GM21529 (cell line): ENCODE measurements at regions not wholly inside any gene's neighbourhood (a gene's known extent, or its start where the extent isn't known, plus 50 kb on each side); places are given as distances from the start of the nearest gene placed in this dataset.

Experiments
- ATAC-seq: cut with Tn5 transposase; IDR thresholded peaks from one replicate; pipeline ENCODE4 v1.9.1; 2021; ENCODE audit not compliant: unreplicated experiment

DNA sequence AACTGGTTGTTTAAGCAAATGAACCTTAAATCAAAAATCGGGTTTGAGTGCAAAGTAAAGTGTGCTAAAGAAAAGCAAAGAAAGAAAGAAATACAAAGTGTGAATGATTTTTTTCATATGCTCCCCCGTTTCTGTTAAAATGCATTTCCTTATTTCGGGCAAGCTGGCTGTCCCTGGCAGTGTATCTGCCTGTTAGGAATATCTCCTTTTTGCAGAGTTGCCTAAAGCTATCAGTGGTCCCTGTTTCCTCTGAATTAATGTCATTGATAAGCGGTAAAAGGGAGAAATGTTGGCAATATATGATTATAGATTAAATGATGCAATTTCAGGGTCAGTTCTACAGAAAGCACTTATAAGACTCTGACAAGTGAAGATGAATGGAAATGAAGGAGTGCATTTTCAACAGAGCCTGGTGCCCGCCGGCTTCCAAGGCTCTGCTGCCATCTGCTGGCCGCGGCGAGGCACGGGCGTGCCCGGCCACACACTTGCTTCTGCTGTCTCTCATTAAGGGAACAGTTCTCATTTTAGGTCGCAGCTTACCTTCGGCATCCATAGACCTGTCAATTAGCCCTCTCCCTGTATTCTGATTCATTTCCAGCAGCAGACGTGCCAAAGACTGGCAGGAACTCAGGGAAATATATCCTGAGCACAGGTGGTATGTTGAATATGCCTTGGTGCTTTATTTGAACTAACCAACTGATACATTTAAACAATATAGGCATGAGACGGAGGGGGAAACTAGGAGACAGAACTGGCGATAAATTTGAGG, 381.9 kb downstream of the C6orf118 start:
- ATAC-seq, result peak; percentile 92

- no peak for ATAC-seq
Observed at GRCh38 chr6:164926686-164927085, 382.7 kb downstream of the C6orf118 start.

- no peak for ATAC-seq
Observed at GRCh38 chr6:164925681-164926530, 383.5 kb downstream of the C6orf118 start.

DNA sequence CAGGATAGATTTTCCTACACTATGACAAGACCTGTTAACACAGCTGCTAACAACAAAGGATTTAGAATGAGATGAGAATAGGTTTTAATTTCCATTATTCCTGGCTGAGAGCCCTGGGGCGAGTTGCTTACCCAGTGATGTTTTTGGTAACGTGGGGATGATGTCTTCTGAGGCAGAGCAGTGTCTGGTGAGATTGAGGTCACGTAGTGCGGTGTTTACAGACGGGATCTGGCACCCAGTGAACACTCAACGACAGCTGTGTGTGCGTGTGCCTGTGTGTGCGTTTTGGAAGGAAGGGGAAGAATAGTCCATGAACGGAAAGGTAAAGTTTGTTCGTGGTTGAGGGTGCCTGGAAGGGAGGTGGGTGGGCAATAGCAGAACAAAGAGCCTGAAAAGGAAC, 384.7 kb downstream of the C6orf118 start:
- no peak for ATAC-seq

GRCh38 chr6:164917211-164917610, 392.2 kb downstream of the C6orf118 start:
- ATAC-seq, result no peak

- no peak for ATAC-seq
Observed at GRCh38 chr6:164916087-164916486, 393.3 kb downstream of the C6orf118 start.

DNA sequence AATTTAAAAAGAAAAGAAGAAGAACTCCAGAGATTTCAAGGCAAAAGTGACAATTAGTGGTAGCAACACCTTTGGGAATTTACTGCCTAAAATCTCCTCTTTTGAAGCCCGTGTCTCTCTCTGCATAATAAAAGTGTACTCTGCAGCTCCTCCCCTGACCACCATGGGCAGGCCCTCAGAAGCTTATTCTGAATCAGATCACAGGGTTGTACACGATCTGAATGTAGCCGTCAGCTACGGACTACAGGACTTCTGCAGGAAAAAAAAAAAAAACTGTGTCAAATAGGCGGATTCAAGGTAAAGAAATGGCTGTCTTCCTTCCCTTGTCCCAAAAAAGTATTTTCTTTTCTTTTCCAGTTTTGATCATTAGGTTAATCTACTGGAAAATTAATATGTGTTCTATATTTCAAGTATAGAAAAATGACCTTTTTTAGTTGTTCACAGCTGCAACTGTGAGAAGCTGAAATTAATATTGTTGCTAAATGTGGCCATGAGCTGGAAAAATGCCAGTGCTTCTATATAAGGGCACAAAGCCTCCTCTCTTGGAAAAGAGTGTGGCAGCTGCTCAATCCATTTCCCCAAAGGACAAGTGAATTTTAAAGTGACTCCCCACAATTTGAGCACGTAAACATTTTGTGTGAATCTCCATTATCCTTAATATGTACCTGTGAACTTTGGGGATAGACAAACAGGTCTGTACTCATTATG, 397.4 kb downstream of the C6orf118 start:
- no peak for ATAC-seq

GRCh38 chr6:164911151-164911550, 398.3 kb downstream of the C6orf118 start:
- no peak for ATAC-seq

DNA sequence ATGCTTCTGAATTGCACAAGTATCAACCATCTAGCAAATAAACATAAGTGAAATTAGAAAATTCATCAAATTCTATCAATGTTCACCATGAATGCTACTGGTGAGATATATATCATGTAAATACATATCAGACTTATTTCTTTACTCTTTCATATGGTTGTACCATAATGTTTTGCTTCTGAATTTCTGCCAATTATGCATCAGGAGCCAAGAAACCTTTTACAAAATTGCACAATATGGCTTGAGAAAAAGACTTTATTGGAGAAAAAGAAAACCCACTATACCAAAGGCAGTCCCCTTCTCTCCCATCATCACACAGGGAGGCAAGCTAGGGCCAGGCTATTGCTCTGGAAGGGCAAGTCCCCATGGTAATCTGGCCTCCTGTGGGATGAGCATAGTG, 402.6 kb downstream of the C6orf118 start:
- ATAC-seq, result no peak

DNA sequence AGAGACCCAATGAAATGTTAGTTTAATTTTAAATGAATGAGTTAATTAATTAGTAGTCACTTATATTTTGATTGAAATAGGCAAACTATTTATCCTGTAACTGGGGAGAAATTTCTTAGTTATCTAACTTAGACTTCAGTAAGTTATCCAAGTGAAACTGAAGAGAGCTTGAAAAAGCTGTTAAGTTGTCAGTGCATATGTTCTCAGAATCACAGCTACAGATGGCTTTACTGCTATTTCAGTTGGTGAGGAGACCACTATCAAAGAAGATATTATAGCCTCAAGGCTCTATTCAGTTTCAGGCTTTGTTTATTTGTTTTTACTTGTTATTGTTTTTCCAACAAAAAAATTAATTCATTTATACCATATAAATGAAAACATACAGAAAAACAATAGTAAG, 404.1 kb downstream of the C6orf118 start:
- ATAC-seq, result no peak

DNA sequence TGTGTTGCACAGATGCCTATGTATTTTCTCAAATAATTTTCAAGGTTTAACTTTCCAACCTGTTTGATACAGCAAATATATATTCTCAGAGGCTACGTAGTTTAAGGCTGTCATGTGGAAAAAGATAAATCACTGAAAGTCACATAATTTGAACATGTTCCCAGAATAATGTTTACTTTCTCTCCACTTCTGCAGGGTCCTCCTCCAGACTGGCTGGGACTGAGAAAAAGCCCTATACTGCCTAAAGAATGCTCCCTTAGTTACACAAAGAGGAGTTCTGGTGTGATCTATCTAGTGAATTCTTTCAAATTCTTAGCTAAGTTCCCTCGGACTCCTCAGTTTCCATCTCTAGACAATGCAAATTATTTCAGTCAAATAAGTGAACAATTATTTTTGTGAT, 411.0 kb downstream of the C6orf118 start:
- no peak for ATAC-seq

DNA sequence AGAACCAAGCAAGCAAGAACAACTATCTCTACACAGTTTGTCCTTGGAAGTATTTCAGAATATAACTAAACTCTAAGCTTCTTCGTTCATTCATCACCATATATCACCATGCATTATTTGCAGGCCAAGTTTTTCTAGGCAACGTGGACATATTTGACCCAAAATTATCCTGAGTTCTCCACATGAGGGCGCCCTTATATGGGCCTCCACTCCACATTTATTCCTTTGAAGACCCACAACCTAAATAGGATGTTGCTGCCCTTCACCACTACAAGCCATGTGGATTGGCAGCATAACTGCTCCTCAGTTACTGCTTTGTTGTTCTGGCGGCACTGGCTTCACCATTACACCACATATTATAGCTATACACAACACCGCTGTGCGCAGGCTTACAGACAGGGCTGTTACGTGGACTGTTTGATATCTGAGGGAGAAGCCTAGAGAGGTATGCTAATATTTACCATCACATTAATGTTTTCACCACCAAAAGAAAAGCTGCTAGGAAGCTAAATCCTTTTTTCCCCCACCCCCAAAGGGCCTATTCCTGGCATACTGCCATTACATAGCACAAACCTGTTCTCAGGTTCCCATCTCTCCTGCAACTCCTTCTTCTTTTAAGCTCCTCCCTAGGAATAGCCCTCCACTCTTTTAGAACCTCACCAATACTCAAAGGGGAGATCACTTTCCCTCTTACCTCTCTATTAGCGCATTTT, 411.7 kb downstream of the C6orf118 start:
- ATAC-seq, result no peak

DNA sequence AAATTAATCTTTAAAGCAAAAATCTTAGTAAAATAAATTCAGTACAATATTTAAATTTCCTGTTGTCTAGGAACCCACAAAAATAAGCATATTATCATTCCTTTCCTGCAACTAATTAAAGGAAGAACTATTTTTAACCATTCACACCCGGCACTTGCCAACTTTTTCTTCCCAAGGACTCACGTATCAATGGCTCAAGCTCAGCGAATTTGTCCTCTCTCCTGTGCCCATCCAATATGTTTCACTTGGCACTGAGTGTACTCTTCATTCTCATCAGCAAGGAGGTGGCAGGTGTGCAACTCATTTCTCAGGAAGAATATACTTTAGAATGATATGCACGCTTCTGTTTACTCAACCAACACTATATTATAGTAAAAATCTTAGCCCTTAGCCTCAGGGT, 419.4 kb downstream of the C6orf118 start:
- ATAC-seq, result no peak

- ATAC-seq, result no peak
Observed at GRCh38 chr6:164887660-164888059, 421.7 kb downstream of the C6orf118 start.

- ATAC-seq, result no peak
Observed at GRCh38 chr6:164882236-164882635, 427.2 kb downstream of the C6orf118 start.

DNA sequence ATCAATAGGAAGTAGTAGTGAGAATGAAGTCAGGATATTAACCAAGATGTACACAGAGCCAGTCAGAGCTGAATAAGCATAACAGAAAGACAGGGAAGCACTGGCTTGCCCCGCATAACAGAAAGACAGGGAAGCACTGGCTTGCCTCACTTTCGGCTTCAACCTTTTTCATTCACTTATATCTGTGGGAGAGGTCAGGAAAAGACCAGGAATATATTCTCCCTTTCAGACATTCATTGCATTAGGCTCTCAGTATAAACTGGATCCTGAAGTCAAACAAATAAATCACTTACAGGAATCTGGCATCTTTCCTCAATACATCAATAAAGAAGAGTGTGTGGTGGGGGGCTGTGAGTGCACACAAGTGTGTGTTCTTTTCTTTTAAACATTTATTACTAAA, 437.6 kb downstream of the C6orf118 start:
- no peak for ATAC-seq

DNA sequence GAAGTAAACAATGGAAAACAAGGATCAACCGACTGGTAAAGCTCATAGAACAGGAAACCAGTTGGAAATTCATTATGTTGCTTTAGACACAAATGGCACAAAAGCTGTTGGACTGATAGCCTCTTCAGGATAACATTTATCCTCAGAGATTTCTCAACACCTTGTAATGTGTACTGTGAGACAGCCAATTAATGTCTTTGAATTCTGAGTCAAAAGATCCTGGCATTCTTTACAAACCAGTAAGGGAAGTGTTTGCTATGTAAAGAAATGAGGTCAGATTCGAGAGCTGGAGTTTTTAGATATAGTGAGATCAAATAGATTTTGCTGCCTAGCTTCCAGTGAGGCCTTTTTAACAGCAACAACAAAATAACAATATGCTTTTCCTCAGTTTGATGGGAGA, 439.2 kb downstream of the C6orf118 start:
- no peak for ATAC-seq

GRCh38 chr6:164861967-164862366, 447.4 kb downstream of the C6orf118 start:
- no peak for ATAC-seq

DNA sequence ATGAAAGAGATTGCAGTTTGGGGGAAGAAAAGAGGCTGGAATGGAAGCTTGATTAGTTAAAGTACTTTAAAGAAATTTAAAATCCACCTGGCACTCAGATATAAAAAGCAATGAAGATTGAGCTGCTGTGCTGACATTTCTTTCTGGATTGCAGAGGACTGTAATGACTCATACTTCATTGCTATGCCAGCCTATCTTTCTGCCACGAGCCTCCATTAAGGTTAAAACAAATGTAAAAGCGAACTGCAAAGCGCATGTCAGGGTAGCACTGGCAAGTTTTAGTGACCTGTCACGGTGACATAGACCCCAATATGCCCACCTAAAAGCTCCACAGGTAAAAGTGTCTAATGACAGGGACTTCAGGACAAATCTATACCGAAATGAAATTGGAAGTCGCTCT, 449.6 kb downstream of the C6orf118 start:
- no peak for ATAC-seq

DNA sequence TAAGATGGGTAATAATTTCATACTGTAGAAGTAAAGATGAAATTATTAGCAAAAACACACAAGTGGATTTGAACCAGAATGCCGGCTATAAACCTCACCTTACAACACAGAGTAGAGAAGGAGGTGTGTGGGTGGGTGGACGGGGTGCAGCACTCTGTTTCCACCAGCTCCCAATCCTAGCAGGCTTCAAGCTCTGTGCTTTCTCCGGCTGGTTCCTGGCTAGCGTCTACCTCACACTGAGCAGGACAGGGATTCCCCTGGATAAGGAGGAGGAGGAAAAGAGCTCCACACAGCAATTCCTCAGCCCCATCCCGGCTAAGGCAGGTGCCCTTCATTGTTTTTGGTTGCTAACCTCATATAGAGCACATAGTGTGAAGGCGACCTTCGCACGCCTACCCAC, 453.3 kb downstream of the C6orf118 start:
- no peak for ATAC-seq

GRCh38 chr6:164855281-164855680, 454.1 kb downstream of the C6orf118 start:
- ATAC-seq, result no peak
